Inflammatory macrophage (primary cell): ENCODE measurements at regions not wholly inside any gene's neighbourhood (a gene's known extent, or its start where the extent isn't known, plus 50 kb on each side); places are given as distances from the start of the nearest gene placed in this dataset.

Experiments
- DNase-seq, 2 donors: peaks; one replicate each; pipeline ENCODE4 v3.0.0-alpha.2; 2020 to 2022

GRCh38 chr14:97900196-97900854 is 1103.1 kb downstream of the VRK1 start:
- no peak for DNase-seq

- DNase-seq, result no peak
These were observed 1105.4 kb downstream of the VRK1 start for GRCh38 chr14:97902630-97903029.

GRCh38 chr14:97903821-97904220 is 1106.6 kb downstream of the VRK1 start:
- DNase-seq, result no peak

- no peak for DNase-seq
These were observed 1115.0 kb downstream of the VRK1 start for GRCh38 chr14:97912217-97912616.

GRCh38 chr14:97916100-97916499 is 1118.9 kb downstream of the VRK1 start:
- DNase-seq, result no peak

- DNase-seq, result no peak
These were observed 1119.7 kb downstream of the VRK1 start for GRCh38 chr14:97916669-97917568.

- DNase-seq, result no peak
These were observed 1123.0 kb downstream of the VRK1 start for GRCh38 chr14:97920201-97920600.

- DNase-seq, result no peak
These were observed 1124.1 kb downstream of the VRK1 start for GRCh38 chr14:97921296-97921695.

GRCh38 chr14:97924922-97925613 is 1127.9 kb downstream of the VRK1 start:
- no peak for DNase-seq

GRCh38 chr14:97930166-97930565 is 1133.0 kb downstream of the VRK1 start:
- DNase-seq, result no peak

GRCh38 chr14:97931273-97931672 is 1134.1 kb downstream of the VRK1 start:
- no peak for DNase-seq

- no peak for DNase-seq
These were observed 1145.7 kb downstream of the VRK1 start for GRCh38 chr14:97942921-97943320.

GRCh38 chr14:97943619-97944018 is 1146.4 kb downstream of the VRK1 start:
- no peak for DNase-seq

- DNase-seq, result no peak
These were observed 1147.2 kb downstream of the VRK1 start for GRCh38 chr14:97944380-97944779.

GRCh38 chr14:97945631-97946030 is 1148.4 kb downstream of the VRK1 start:
- no peak for DNase-seq

- DNase-seq, result no peak
These were observed 1149.1 kb downstream of the VRK1 start for GRCh38 chr14:97946240-97946639.

- DNase-seq, result no peak
These were observed 1149.5 kb downstream of the VRK1 start for GRCh38 chr14:97946641-97947040.

GRCh38 chr14:97948841-97949240 is 1151.7 kb downstream of the VRK1 start:
- DNase-seq, result no peak

GRCh38 chr14:97956581-97957340 is 1159.6 kb downstream of the VRK1 start:
- DNase-seq, result no peak

- no peak for DNase-seq
These were observed 1162.1 kb downstream of the VRK1 start for GRCh38 chr14:97959251-97959650.

- DNase-seq, result no peak
These were observed 1163.3 kb downstream of the VRK1 start for GRCh38 chr14:97960436-97960835.

GRCh38 chr14:97970222-97970621 is 1173.0 kb downstream of the VRK1 start:
- no peak for DNase-seq

- no peak for DNase-seq
These were observed 1178.0 kb downstream of the VRK1 start for GRCh38 chr14:97975216-97975615.
